ENCODE measurements at regions not wholly inside any gene's neighbourhood (a gene's known extent, or its start where the extent isn't known, plus 50 kb on each side); places are given as distances from the start of the nearest gene placed in this dataset.

DNA sequence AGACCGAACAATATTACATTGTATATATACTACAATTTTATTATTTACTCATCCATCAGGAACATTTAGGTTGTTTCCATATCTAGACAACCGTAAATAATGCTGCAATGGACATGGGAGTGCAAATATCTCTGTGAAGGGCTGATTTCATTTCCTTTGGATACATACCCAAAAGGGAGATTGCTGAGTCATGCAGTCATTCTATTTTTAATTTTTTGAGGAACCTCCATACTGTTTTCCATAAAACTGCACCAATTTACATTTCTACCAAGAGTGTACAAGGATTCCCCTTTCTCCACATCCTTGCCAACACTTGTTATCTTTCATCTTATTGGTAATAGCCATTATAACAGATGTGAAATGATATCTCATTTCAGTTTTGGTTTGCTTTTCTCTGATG lies 84.7 kb downstream of the SLC41A2 start:
- Mint-ChIP-seq H3K36me3 (no peaks in the 10 kb centered on the region), H3K4me1 (no peaks in the 10 kb centered on the region), H3K9me3 (no peaks in the 10 kb centered on the region), H3K4me3 (no peak overlapping the region), H3K27ac (no peak overlapping the region)
- ATAC-seq = no peak
- DNase-seq (ENCODE audit: low spot score in 2 of 2) = no peak

DNA sequence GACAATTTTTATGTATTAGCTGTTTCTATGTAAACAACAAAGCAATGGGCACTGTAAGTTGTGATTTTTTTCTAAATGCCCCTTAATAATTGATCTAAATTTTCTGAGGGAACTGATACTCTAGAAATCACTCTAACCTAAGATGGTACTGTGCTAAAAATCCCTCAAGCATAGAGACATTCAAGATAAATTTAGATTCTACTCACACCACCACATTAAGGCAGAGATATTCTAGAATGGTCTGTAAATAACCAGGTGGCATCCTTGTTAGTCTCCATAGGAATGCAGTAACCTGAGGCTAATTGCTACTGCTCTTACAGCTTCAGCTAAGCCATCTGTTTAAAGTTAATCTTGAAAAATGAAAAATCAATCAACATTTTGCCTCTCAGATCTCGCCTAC lies 87.3 kb downstream of the SLC41A2 start:
- ATAC-seq (no peak), DNase-seq (ENCODE audit: low spot score in 2 of 2) (no peak)
- H3K27ac Mint-ChIP-seq = no peak overlapping the region
- H3K4me1 Mint-ChIP-seq = no peaks in the 10 kb centered on the region
- no peaks in the 10 kb centered on the region for H3K36me3 Mint-ChIP-seq
- H3K9me3 Mint-ChIP-seq = no peaks in the 10 kb centered on the region
- no peak overlapping the region for H3K4me3 Mint-ChIP-seq

DNA sequence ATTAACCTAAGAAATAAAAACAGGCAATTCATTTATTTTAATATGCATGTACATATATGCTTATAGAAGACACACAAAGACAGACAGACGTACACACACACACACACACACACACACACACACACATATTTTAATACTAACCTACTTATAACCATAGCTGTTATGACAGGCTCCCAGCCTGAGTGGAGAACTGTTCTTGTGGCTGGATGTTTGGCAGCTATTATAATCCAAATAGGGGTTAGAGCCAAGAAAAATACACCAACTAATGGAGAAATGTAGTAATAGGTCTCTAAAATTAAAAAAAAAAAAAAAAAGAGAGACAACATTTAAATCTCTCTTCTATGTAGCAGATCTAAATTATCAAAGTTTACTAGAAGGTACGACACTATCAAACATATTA lies 91.8 kb downstream of the SLC41A2 start:
- H3K27ac Mint-ChIP-seq = no peak overlapping the region
- ATAC-seq = no peak
- DNase-seq (ENCODE audit: low spot score in 2 of 2) = no peak
- no peaks in the 10 kb centered on the region for H3K9me3 Mint-ChIP-seq
- H3K4me1 Mint-ChIP-seq = peaks cover 8% of the 10 kb centered on the region
- H3K36me3 Mint-ChIP-seq = no peaks in the 10 kb centered on the region
- no peak overlapping the region for H3K4me3 Mint-ChIP-seq

DNA sequence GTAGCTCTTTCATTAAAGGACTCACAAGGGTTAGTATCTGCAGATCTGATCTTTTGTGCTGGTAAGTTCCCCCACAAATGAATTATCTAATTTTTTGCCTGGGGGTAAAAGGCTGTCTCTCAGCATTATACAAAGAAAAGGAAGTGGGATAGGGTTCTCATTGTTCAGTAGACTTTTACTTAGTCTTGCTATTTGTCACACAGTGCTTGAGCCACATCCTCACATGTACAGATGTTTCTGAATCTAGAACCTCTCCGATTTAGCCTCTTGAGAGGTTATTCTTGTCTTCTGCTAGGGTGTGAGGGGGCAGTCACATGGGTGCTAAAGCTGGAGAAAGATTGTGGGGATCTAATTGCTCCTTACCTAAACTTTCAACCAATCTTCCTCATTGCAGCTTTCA lies 93.0 kb downstream of the SLC41A2 start:
- peaks cover 8% of the 10 kb centered on the region for H3K4me1 Mint-ChIP-seq
- no peak overlapping the region for H3K4me3 Mint-ChIP-seq
- no peak for DNase-seq (ENCODE audit: low spot score in 2 of 2)
- H3K9me3 Mint-ChIP-seq = no peaks in the 10 kb centered on the region
- ATAC-seq = peak; percentile 61
- no peaks in the 10 kb centered on the region for H3K36me3 Mint-ChIP-seq
- H3K27ac Mint-ChIP-seq = no peak overlapping the region

DNA sequence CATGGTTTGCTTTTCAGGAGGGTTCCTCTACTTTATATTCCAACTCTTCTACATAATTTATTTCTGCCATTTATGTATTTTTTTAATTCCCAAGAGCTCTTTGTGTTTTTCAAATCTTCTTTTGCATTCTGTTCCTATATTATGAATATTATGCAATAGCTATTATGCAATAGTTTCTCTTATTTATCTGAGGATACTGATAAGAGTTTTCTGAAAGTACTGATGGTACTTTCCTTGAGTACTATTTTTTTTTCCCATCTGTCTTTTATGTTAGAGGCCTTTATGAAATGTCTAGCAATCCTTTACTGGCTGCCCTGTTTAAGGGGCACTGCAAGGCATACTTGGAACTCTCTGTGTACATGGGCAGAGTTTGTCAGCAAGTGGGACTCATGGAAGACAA lies 93.4 kb downstream of the SLC41A2 start:
- no peak for DNase-seq (ENCODE audit: low spot score in 2 of 2)
- no peak overlapping the region for H3K27ac Mint-ChIP-seq
- no peak overlapping the region for H3K4me3 Mint-ChIP-seq
- ATAC-seq = no peak
- H3K36me3 Mint-ChIP-seq = no peaks in the 10 kb centered on the region
- H3K4me1 Mint-ChIP-seq = peaks cover 8% of the 10 kb centered on the region
- H3K9me3 Mint-ChIP-seq = no peaks in the 10 kb centered on the region

DNA sequence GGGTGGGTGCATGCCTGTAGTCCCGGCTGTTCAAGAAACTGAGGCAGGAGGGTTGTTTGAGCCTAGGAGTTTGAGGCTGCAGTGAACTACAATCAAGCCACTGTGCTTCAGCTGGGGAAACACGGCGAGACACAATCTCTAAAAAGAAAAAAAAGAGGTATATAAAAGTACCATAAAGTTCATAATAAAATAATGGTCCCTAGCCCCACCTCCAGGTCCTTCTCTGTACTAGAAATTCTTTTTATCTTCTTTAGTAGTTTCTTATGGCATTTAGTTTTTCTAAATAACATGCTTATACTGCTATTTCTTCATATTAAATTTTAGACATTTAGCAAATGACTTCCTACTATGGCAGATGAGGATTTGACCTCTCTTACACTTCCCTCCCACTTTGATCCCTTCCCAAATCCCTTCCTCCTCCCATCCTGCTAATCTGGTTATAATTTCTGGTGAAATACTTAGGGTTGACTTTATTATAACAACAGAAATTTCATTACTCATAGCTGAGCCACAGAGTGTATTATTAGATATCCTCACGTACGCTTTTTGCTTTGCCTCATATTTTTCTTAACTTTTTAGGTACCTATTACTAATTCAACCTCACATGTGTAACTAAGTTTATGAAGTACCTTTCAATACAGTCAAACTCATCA lies 94.7 kb downstream of the SLC41A2 start:
- Mint-ChIP-seq H3K27ac (no peak overlapping the region), H3K4me3 (no peak overlapping the region), H3K9me3 (no peaks in the 10 kb centered on the region), H3K4me1 (peaks cover 8% of the 10 kb centered on the region), H3K36me3 (peaks cover 6% of the 10 kb centered on the region)
- no peak for DNase-seq (ENCODE audit: low spot score in 2 of 2)
- ATAC-seq = no peak

DNA sequence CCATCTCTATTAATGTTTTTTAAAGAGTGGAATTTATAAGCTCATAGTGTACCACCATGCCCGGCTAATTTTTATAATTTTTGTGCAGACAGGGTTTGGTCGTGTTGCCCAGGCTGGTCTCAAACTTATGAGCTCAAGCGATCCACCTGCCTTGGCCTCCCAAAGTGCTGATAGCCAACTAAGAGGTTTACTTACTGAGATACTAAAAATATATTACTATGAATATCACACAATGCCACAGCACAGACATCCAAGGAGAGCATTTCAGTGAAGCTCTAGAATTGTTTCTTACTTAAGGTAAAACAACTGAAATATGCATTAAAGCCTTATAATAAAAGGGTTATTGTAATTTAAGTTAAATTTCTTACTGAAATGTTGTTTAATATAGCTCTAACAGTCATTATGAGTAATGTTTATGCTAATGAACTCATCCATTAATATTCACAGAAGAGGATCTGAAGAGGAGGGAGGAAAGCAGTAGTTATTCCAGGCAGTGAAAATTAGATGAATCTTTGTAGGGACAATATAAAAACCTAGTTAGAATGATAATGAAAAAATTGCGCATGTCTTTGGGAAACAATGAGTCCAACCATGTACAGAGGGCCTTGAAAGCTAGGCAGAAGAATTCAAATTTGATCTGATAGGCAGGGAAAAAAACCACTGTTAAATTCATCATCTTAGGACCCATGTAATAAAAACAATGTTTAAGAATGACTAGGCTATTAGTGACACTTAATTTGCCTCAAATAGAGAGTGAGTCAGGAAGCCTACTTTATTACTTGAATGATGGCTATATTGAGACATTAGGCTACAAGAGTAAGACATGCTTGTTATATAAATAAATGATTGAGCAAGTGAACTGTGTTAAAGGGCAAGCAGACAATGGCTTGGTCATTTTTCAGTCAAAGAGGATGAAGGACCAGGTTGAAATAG lies 99.2 kb downstream of the SLC41A2 start:
- Mint-ChIP-seq H3K4me3 (no peak overlapping the region), H3K36me3 (peaks cover 6% of the 10 kb centered on the region), H3K27ac (no peak overlapping the region), H3K9me3 (no peaks in the 10 kb centered on the region), H3K4me1 (no peaks in the 10 kb centered on the region)
- ATAC-seq = no peak
- no peak for DNase-seq (ENCODE audit: low spot score in 2 of 2)

DNA sequence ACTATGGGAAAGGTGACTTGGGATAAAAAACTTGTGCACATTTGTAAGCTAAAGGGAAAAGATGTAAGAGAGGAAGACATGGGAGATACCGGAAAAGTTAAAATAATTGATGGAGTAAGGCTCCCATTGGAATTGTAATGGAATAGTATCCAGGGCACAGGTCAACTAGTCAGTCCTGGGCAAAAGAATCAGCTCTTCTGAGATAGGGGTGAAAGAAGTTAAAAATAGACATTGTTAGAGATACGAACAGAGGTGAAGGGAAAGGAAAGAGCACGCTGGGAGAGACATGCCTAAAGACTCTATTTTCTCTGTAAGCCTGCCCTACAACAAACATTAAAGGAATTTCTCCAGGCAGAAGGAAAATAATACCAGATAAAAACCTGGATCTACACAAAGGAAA lies 101.6 kb downstream of the SLC41A2 start:
- no peak overlapping the region for H3K4me3 Mint-ChIP-seq
- ATAC-seq = no peak
- peaks cover 6% of the 10 kb centered on the region for H3K36me3 Mint-ChIP-seq
- DNase-seq (ENCODE audit: low spot score in 2 of 2) = no peak
- no peaks in the 10 kb centered on the region for H3K9me3 Mint-ChIP-seq
- H3K27ac Mint-ChIP-seq = no peak overlapping the region
- no peaks in the 10 kb centered on the region for H3K4me1 Mint-ChIP-seq

DNA sequence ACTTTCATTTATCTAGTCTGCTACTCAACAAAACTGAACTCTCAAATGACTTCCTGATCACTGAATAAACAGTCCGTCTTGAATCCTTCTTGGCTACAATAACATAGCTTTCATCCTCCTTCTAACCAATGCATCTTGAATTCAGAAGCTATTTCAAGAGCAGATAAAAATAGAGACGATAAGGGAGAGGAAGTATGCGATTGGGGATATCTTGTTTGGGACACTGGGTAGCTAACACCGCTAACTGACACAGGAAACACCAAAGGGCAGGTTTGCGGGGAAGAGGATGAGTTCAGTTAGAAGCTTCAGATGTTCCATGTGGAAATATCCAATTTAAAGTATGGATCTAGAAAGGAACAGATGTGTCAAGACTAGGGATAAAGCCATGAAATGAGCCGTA lies 102.5 kb downstream of the SLC41A2 start:
- H3K9me3 Mint-ChIP-seq = no peaks in the 10 kb centered on the region
- no peaks in the 10 kb centered on the region for H3K4me1 Mint-ChIP-seq
- no peak overlapping the region for H3K4me3 Mint-ChIP-seq
- DNase-seq (ENCODE audit: low spot score in 2 of 2) (no peak), ATAC-seq (no peak)
- no peak overlapping the region for H3K27ac Mint-ChIP-seq
- peaks cover 6% of the 10 kb centered on the region for H3K36me3 Mint-ChIP-seq

DNA sequence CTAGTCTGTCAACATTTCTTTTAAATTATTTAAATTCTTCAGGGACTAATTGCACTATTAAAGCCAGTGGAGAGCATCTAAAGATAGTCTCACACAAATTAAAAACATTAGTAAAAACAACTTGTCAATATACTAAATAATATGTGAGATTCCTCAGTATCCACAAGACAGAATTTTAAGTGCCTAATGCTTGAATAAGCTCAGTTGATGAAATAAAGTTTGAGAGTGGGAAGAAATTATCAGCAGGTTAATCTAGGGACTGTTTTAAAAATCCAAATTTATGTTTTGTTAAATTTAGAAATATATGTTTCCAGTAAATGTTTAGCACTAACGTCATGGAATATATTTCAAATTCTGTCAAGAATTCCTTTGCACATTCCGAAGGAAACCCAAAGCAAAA lies 105.2 kb downstream of the SLC41A2 start:
- DNase-seq (ENCODE audit: low spot score in 2 of 2) = no peak
- Mint-ChIP-seq H3K4me3 (no peak overlapping the region), H3K27ac (no peak overlapping the region), H3K9me3 (no peaks in the 10 kb centered on the region), H3K36me3 (no peaks in the 10 kb centered on the region), H3K4me1 (no peaks in the 10 kb centered on the region)
- ATAC-seq = no peak

DNA sequence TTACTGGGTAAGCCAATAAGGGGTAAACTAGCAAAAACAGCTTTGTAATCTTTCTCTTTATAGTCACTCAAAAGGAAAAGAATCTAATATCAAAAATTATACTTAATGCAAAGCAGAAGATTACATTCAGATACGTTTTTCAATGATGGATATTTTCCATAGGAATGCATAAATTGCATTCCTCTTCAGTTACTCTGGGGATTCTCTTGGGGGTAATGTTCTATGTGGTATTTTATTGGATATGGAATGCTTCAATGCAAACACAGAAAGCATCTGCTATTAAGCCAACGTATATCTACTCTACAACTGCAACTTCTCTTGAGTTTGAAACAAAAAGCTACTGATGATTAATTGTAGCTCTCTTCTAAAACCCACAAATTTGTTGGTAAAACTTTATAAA lies 106.0 kb downstream of the SLC41A2 start:
- Mint-ChIP-seq H3K27ac (no peak overlapping the region), H3K4me3 (no peak overlapping the region), H3K4me1 (no peaks in the 10 kb centered on the region), H3K9me3 (no peaks in the 10 kb centered on the region), H3K36me3 (no peaks in the 10 kb centered on the region)
- DNase-seq (ENCODE audit: low spot score in 2 of 2) (no peak), ATAC-seq (no peak)

DNA sequence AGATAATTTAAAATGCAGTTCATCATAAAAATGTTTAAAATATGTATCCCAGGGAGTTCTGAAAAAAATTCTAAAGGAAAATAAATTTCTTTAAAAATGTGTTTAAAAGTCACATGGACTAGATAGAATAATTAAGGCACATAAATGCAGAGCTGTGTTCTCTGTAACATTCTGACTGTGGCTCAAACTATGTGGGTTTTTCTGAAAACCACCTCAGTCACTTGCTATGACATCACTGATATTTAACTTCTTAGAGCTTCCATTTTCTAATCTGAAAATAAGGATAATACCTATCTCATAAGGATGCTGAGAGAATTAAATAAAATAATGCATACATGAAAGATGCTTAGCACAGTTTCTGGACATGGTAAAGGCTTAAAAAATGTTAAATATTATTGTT lies 107.3 kb downstream of the SLC41A2 start:
- no peaks in the 10 kb centered on the region for H3K9me3 Mint-ChIP-seq
- ATAC-seq = no peak
- no peak for DNase-seq (ENCODE audit: low spot score in 2 of 2)
- H3K4me3 Mint-ChIP-seq = no peak overlapping the region
- H3K27ac Mint-ChIP-seq = no peak overlapping the region
- no peaks in the 10 kb centered on the region for H3K4me1 Mint-ChIP-seq
- peaks cover 2% of the 10 kb centered on the region for H3K36me3 Mint-ChIP-seq

DNA sequence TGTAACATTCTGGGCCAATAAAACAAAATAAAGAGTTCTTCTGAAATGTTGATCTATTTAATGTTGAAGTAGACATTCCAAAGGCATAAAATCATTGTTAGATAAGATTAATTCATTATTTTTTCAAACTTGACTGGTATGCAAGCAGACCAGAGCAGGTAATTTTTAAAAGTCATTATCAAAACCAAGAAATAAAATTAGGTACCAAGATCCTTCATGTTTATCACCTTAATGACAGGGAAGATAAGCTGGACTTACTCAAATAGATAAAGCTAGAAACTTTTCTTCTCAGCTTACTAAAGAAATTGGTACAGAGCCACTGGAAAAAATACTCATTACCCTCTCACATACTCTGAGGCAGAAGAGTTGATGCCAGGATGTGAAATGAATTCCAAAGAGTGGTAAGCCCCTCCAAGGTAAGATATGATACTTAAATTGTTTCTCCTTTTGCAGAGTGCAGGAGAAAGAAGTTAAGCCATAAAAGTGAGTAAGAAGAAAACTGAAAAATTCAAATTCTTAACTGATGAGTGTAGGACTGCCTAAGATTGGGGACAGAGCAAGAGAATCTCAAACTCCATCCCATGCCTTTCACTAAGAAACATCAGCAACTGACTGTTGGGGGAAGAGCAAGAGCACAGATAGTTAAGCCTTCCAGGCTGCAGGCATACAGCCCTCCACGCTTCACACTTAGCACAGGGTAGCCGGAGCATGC lies 111.9 kb downstream of the SLC41A2 start:
- ATAC-seq (no peak), DNase-seq (ENCODE audit: low spot score in 2 of 2) (no peak)
- H3K9me3 Mint-ChIP-seq = no peaks in the 10 kb centered on the region
- H3K36me3 Mint-ChIP-seq = peaks cover 13% of the 10 kb centered on the region
- H3K4me3 Mint-ChIP-seq = no peak overlapping the region
- H3K27ac Mint-ChIP-seq = no peak overlapping the region
- no peaks in the 10 kb centered on the region for H3K4me1 Mint-ChIP-seq

DNA sequence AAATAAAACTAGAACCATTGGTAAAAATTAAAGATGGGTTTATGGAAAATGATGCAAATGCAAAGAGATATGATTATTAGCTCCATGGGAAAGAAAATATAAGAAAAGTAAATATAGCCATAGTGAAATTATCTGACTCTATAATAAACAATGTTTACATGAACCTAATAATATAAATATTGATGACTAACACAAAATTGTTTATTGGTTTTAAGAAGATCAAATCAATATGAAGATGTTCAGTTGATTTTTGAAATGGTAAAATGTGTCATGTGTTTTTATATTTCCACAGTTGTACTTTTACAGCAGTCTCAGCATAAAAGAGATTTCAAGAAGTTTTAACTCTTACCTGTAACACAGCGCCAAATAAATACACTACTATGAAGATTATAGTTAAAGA lies 114.0 kb downstream of the SLC41A2 start:
- Mint-ChIP-seq H3K36me3 (peaks cover 13% of the 10 kb centered on the region), H3K4me3 (no peak overlapping the region), H3K9me3 (no peaks in the 10 kb centered on the region), H3K27ac (no peak overlapping the region), H3K4me1 (no peaks in the 10 kb centered on the region)
- no peak for ATAC-seq
- DNase-seq (ENCODE audit: low spot score in 2 of 2) = no peak

DNA sequence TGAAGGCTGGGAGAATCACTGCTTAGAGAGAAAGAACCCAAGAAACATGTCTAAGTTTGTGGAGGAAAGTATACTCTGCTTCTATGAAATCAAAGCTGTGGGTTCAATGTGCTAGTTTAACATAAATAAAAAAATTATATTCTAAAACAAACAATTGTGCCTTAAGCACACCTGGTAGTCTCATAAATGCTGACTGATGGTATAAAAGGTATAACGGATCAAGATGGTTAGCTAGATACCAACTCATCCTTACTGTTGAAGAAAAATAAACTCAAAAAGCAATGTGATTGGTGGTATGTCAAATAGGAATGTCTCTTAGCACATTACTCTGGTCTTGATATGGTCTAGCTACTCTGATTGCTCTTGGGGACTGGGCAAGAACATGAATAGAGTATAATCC lies 117.8 kb downstream of the SLC41A2 start:
- DNase-seq (ENCODE audit: low spot score in 2 of 2) = no peak
- no peaks in the 10 kb centered on the region for H3K4me1 Mint-ChIP-seq
- no peak for ATAC-seq
- no peak overlapping the region for H3K4me3 Mint-ChIP-seq
- no peak overlapping the region for H3K27ac Mint-ChIP-seq
- peaks cover 6% of the 10 kb centered on the region for H3K36me3 Mint-ChIP-seq
- no peaks in the 10 kb centered on the region for H3K9me3 Mint-ChIP-seq

DNA sequence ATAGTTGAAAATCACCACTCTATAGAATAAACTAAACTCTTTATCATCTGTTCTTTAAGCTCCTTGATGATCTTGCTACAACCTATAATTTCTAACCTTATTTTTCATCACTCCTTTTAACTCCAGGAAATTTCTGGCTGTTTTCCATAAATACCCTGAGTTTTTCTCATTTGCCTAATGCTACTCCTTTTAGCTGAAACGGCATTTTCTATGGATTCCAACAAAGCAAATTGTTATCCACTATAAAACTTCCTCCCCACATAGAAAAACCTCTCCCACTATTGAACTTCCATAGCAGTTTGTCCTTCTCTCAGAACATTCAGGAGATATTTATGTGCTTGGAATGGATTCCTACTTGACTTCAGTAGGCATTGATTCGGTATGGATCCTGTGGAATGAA lies 122.8 kb downstream of the SLC41A2 start:
- Mint-ChIP-seq H3K4me1 (no peaks in the 10 kb centered on the region), H3K36me3 (no peaks in the 10 kb centered on the region), H3K27ac (no peak overlapping the region), H3K4me3 (no peak overlapping the region), H3K9me3 (no peaks in the 10 kb centered on the region)
- DNase-seq (ENCODE audit: low spot score in 2 of 2) = no peak
- ATAC-seq = no peak
